H9 (cell line): ENCODE measurements at regions not wholly inside any gene's neighbourhood (a gene's known extent, or its start where the extent isn't known, plus 50 kb on each side); places are given as distances from the start of the nearest gene placed in this dataset.
"Not testable (repeated sequence)": the region's sequence is repeated elsewhere in the genome, so short reads cannot be mapped to it uniquely, and the experiment has no call there.

Experiments
- DNase-seq: peaks from one replicate; pipeline ENCODE4 v3.0.0-alpha.2; 2017
- H2AFZ ChIP-seq: one replicate; pipeline ENCODE4 v1.6.1; 2013; ENCODE audit warnings: mild to moderate bottlenecking, low read length, control low read depth, moderate library complexity
- H2AK5ac ChIP-seq: 2 replicates; pipeline ENCODE4 v1.6.1; 2013; ENCODE audit warnings: low read length, control low read depth, mixed read lengths; ENCODE audit not compliant: insufficient read length
- H2BK120ac ChIP-seq: one replicate; pipeline ENCODE4 v1.6.1; 2013; ENCODE audit warnings: low read depth, mild to moderate bottlenecking, low read length, control low read depth, inconsistent platforms; ENCODE audit not compliant: poor library complexity, severe bottlenecking
- H2BK12ac ChIP-seq: 2 replicates; pipeline ENCODE4 v1.6.1; 2013; ENCODE audit warnings: low read length, control low read depth, mixed read lengths, low read depth; ENCODE audit not compliant: insufficient read length
- H2BK15ac ChIP-seq: 2 replicates; pipeline ENCODE4 v1.6.1; 2013; ENCODE audit warnings: low read depth, low read length, control low read depth
- H2BK20ac ChIP-seq: one replicate; pipeline ENCODE4 v1.6.1; 2013; ENCODE audit warnings: low read depth, mild to moderate bottlenecking, low read length, control low read depth, inconsistent platforms; ENCODE audit not compliant: poor library complexity, severe bottlenecking
- H2BK5ac ChIP-seq: 2 replicates; pipeline ENCODE4 v1.6.1; 2013; ENCODE audit warnings: low read length, control low read depth, mixed read lengths; ENCODE audit not compliant: insufficient read length
- H3K14ac ChIP-seq: 2 replicates; pipeline ENCODE4 v1.6.1; 2013; ENCODE audit warnings: low read length, control low read depth; ENCODE audit not compliant: insufficient read depth
- H3K18ac ChIP-seq: 2 replicates; pipeline ENCODE4 v1.6.1; 2013; ENCODE audit warnings: low read depth, mild to moderate bottlenecking, mixed read lengths, low read length, control low read depth; ENCODE audit not compliant: insufficient read length
- H3K23ac ChIP-seq: 2 replicates; pipeline ENCODE4 v1.6.1; 2013; ENCODE audit warnings: low read length, control low read depth, mixed read lengths, low read depth; ENCODE audit not compliant: insufficient read length
- H3K23me2 ChIP-seq: 2 replicates; pipeline ENCODE4 v1.6.1; 2013; ENCODE audit warnings: low read depth, mild to moderate bottlenecking, mixed read lengths, low read length, control low read depth; ENCODE audit not compliant: insufficient read length, poor library complexity, severe bottlenecking
- H3K27ac ChIP-seq: 2 replicates; pipeline ENCODE4 v1.5.1; 2013; ENCODE audit warnings: low read length, control low read depth, mixed read lengths, low read depth; ENCODE audit not compliant: insufficient read length
- H3K27me3 ChIP-seq: 2 replicates; pipeline ENCODE4 v1.6.1; 2013; ENCODE audit warnings: low read length, control low read depth, inconsistent platforms; ENCODE audit not compliant: insufficient read depth
- H3K4ac ChIP-seq: 2 replicates; pipeline ENCODE4 v1.6.1; 2013; ENCODE audit warnings: low read depth, mild to moderate bottlenecking, control low read depth, inconsistent platforms, low read length, moderate library complexity
- H3K4me1 ChIP-seq: 2 replicates; pipeline ENCODE4 v1.6.1; 2013; ENCODE audit warnings: low read length, control low read depth, inconsistent platforms; ENCODE audit not compliant: insufficient read depth
- H3K4me2 ChIP-seq: 2 replicates; pipeline ENCODE4 v1.6.1; 2013; ENCODE audit warnings: low read length, control low read depth, mixed read lengths; ENCODE audit not compliant: insufficient read length, insufficient read depth
- H3K56ac ChIP-seq: 2 replicates; pipeline ENCODE4 v1.6.1; 2013; ENCODE audit warnings: low read depth, mild to moderate bottlenecking, mixed read lengths, low read length, control low read depth; ENCODE audit not compliant: insufficient read length
- H3K79me1 ChIP-seq: 2 replicates; pipeline ENCODE4 v1.6.1; 2013; ENCODE audit warnings: low read depth, mild to moderate bottlenecking, moderate library complexity, low read length, control low read depth, inconsistent platforms; ENCODE audit not compliant: insufficient read depth, poor library complexity, severe bottlenecking
- H3K79me2 ChIP-seq: 2 replicates; pipeline ENCODE4 v1.6.1; 2013; ENCODE audit warnings: low read length, control low read depth, inconsistent platforms; ENCODE audit not compliant: insufficient read depth
- H3K9ac ChIP-seq: 2 replicates; pipeline ENCODE4 v1.6.1; 2013; ENCODE audit warnings: low read length, control low read depth, mixed read lengths; ENCODE audit not compliant: insufficient read length; ENCODE audit errors: extremely low read depth
- H3K9me3 ChIP-seq: one replicate; pipeline ENCODE4 v1.6.1; 2013; ENCODE audit warnings: low read depth, low read length, inconsistent platforms; ENCODE audit not compliant: control insufficient read depth
- H3T11ph ChIP-seq: one replicate; pipeline ENCODE4 v1.6.1; 2013; ENCODE audit warnings: mild to moderate bottlenecking, low read length, control low read depth, inconsistent platforms
- H4K20me1 ChIP-seq: one replicate; pipeline ENCODE4 v1.6.1; 2013; ENCODE audit not compliant: control insufficient read depth, insufficient read length, insufficient read depth
- H4K5ac ChIP-seq: 2 replicates; pipeline ENCODE4 v1.6.1; 2013; ENCODE audit warnings: low read depth, mild to moderate bottlenecking, mixed read lengths, low read length, control low read depth; ENCODE audit not compliant: insufficient read length
- H4K8ac ChIP-seq: replicated peaks from 2 replicates; pipeline ENCODE4 v1.6.1; 2013; ENCODE audit warnings: low read length, control low read depth, mixed read lengths, low read depth; ENCODE audit not compliant: insufficient read length
- H4K91ac ChIP-seq: 2 replicates; pipeline ENCODE4 v1.6.1; 2013; ENCODE audit warnings: low read depth, mild to moderate bottlenecking, moderate library complexity, mixed read lengths, low read length, control low read depth; ENCODE audit not compliant: insufficient read length
- H3K27ac Mint-ChIP-seq, 3 experiments: 2 replicates in 2 of 3; 3 replicates in 1 of 3; pipeline ENCODE4 v1.8.0; 2020 to 2021; ENCODE audit warnings: mixed read lengths in 3 of 3, mild to moderate bottlenecking in 1 of 3, moderate library complexity in 1 of 3
- H3K27me3 Mint-ChIP-seq: 2 replicates; pipeline ENCODE4 v1.8.0; 2021; ENCODE audit warnings: low read depth, mild to moderate bottlenecking, moderate library complexity, mixed read lengths
- H3K36me3 Mint-ChIP-seq, 3 experiments: 2 replicates in 2 of 3; 3 replicates in 1 of 3; pipeline ENCODE4 v1.8.0; 2020 to 2021; ENCODE audit warnings: low read depth in 3 of 3, mixed read lengths in 3 of 3; ENCODE audit not compliant: insufficient read depth in 1 of 3
- H3K4me1 Mint-ChIP-seq, 2 experiments: 2 replicates each; pipeline ENCODE4 v1.8.0; 2020; ENCODE audit warnings: mixed read lengths in 2 of 2
- H3K4me3 Mint-ChIP-seq, 2 experiments: 2 replicates in 1 of 2; 3 replicates in 1 of 2; pipeline ENCODE4 v1.8.0; 2020 to 2021; ENCODE audit warnings: mild to moderate bottlenecking in 2 of 2, mixed read lengths in 2 of 2, moderate library complexity in 1 of 2
- H3K9me3 Mint-ChIP-seq, 2 experiments: 2 replicates in 1 of 2; 3 replicates in 1 of 2; pipeline ENCODE4 v1.8.0; 2020; ENCODE audit warnings: mild to moderate bottlenecking in 2 of 2, mixed read lengths in 2 of 2, moderate library complexity in 1 of 2
- CTCF ChIP-seq: fragments of 200-600 bp; sonication (generic); conservative IDR thresholded peaks from 3 replicates; pipeline ENCODE4 v1.8.0; 2021; ENCODE audit warnings: antibody characterized with exemption, mild to moderate bottlenecking
- WGBS: extraction: QIAGEN DNeasy Blood & Tissue Kit; methylation state at CpG from one replicate; pipeline ENCODE4 v1.1.7; 2013; ENCODE audit warnings: missing lambda C conversion rate, low lambda C conversion rate, mixed read lengths; ENCODE audit not compliant: insufficient read length; ENCODE audit errors: extremely low coverage; 5-methylcytosine and 5-hydroxymethylcytosine counted together

- H3K4me1 Mint-ChIP-seq, result no peaks in the 10 kb centered on the region
- Histone ChIP-seq H3T11ph (no peak overlapping the region), H4K8ac (no peak overlapping the region), H3K4me1 (no peaks in the 10 kb centered on the region), H3K4me2 (no peak overlapping the region), H3K79me1 (no peaks in the 10 kb centered on the region), H2BK15ac (no peak overlapping the region), H3K56ac (no peak overlapping the region), H2AK5ac (no peak overlapping the region), H3K27me3 (no peaks in the 10 kb centered on the region), H4K20me1 (no peaks in the 10 kb centered on the region), H3K23ac (no peak overlapping the region), H4K91ac (no peak overlapping the region), H2AFZ (no peak overlapping the region), H2BK12ac (no peak overlapping the region), H2BK120ac (no peak overlapping the region), H3K79me2 (no peaks in the 10 kb centered on the region), H3K18ac (no peak overlapping the region), H3K9ac (no peak overlapping the region), H4K5ac (no peak overlapping the region), H2BK5ac (no peak overlapping the region), H3K23me2 (no peaks in the 10 kb centered on the region), H3K27ac (no peak overlapping the region), H3K14ac (no peak overlapping the region), H3K4ac (no peak overlapping the region), H2BK20ac (no peak overlapping the region), H3K9me3 (no peaks in the 10 kb centered on the region)
- H3K36me3 Mint-ChIP-seq, result peaks cover 4 to 20% (median 5%) of the 10 kb centered on the region in 3 experiments; a peak in 5 of 7 replicates
- no peak overlapping the region for H3K27ac Mint-ChIP-seq
- H3K27me3 Mint-ChIP-seq, result no peaks in the 10 kb centered on the region
- no peak for TF ChIP-seq CTCF
- H3K4me3 Mint-ChIP-seq, result no peak overlapping the region
- H3K9me3 Mint-ChIP-seq, result peaks cover 24 to 25% of the 10 kb centered on the region in 2 experiments
- no peak for DNase-seq
Observed at GRCh38 chr3:95832146-95832545, 982.2 kb upstream of the EPHA6 start.

GRCh38 chr3:95860628-95861027 lies 953.8 kb upstream of the EPHA6 start:
- no CpG with 5 or more reads among the region's 9 CpGs for WGBS
- not testable (repeated sequence) for H4K20me1 ChIP-seq, H3K4me2 ChIP-seq, DNase-seq, H4K5ac ChIP-seq, H3K4me1 Mint-ChIP-seq, H3K23me2 ChIP-seq, H2BK20ac ChIP-seq, H3K79me2 ChIP-seq, H3K27ac ChIP-seq, H2BK12ac ChIP-seq, H3K4me1 ChIP-seq, H3K27ac Mint-ChIP-seq, H3K14ac ChIP-seq, H2BK120ac ChIP-seq, H3T11ph ChIP-seq, H3K23ac ChIP-seq, H4K91ac ChIP-seq, H2AFZ ChIP-seq, H3K9ac ChIP-seq, H3K4ac ChIP-seq, H2BK5ac ChIP-seq, H2AK5ac ChIP-seq, H3K4me3 Mint-ChIP-seq, H3K56ac ChIP-seq, H3K18ac ChIP-seq, H3K27me3 Mint-ChIP-seq, H3K79me1 ChIP-seq, H3K27me3 ChIP-seq, H4K8ac ChIP-seq, H2BK15ac ChIP-seq
- H3K9me3 Mint-ChIP-seq, result peaks cover 37 to 46% of the 10 kb centered on the region in 2 experiments
- H3K36me3 Mint-ChIP-seq, result peaks cover 11 to 45% (median 14%) of the 10 kb centered on the region in 3 experiments
- peaks cover 20% of the 10 kb centered on the region for H3K9me3 ChIP-seq
